Eye (tissue), 1 donor: ENCODE measurements at regions not wholly inside any gene's neighbourhood (a gene's known extent, or its start where the extent isn't known, plus 50 kb on each side); places are given as distances from the start of the nearest gene placed in this dataset.

Experiments
- DNase-seq: peaks from one replicate; pipeline ENCODE4 v3.0.0-alpha.2; 2015

GRCh38 chr7:32126843-32127242, 56.6 kb upstream of the PDE1C start:
- DNase-seq = no peak
